ENCODE measurements at regions not wholly inside any gene's neighbourhood (a gene's known extent, or its start where the extent isn't known, plus 50 kb on each side); places are given as distances from the start of the nearest gene placed in this dataset.

- Histone ChIP-seq H3K27ac (no peak overlapping the region), H3K4me1 (no peaks in the 10 kb centered on the region), H3K27me3 (no peaks in the 10 kb centered on the region), H3K4me3 (replicated peaks in 1 of 3) (no peak overlapping the region), H3K36me3 (no peaks in the 10 kb centered on the region), H3K9me3 (no peaks in the 10 kb centered on the region)
- intact Hi-C loops (cut with DNase I), result no loop called here
- TF ChIP-seq POLR2A (IDR thresholded peaks at IDR 0.05), result no peak
- TF ChIP-seq CTCF (IDR thresholded peaks at IDR 0.05), result no peak
- 92 to 93% methylated on average over 8 of the region's 8 CpGs for WGBS, 2 donors
- no peak for DNase-seq
Observed at GRCh38 chr5:170445936-170446335, 56.8 kb upstream of the KCNMB1 start.

- DNase-seq, result no peak
- 69 to 83% methylated on average over 10 of the region's 10 CpGs for WGBS, 2 donors
- TF ChIP-seq CTCF (IDR thresholded peaks at IDR 0.05) (no peak), POLR2A (IDR thresholded peaks at IDR 0.05) (no peak)
Observed at GRCh38 chr5:170444969-170445505, 55.9 kb upstream of the KCNMB1 start.

GRCh38 chr5:170444181-170444580 lies 55.0 kb upstream of the KCNMB1 start:
- TF ChIP-seq CTCF (IDR thresholded peaks at IDR 0.05), result no peak
- TF ChIP-seq POLR2A (IDR thresholded peaks at IDR 0.05), result no peak
- Histone ChIP-seq H3K4me1 (no peaks in the 10 kb centered on the region), H3K9me3 (no peaks in the 10 kb centered on the region), H3K4me3 (replicated peaks in 1 of 3) (no peak overlapping the region), H3K36me3 (no peaks in the 10 kb centered on the region), H3K27ac (no peak overlapping the region), H3K27me3 (no peaks in the 10 kb centered on the region)
- intact Hi-C loops (cut with DNase I), result no loop called here
- 70 to 85% methylated on average over 6 to 7 of the region's 7 CpGs for WGBS, 2 donors
- DNase-seq, result no peak

More at GRCh38 chr5:170444969-170445505, 55.9 kb upstream of the KCNMB1 start:
- Histone ChIP-seq H3K27ac (no peak overlapping the region), H3K9me3 (no peaks in the 10 kb centered on the region), H3K4me3 (replicated peaks in 1 of 3) (no peak overlapping the region), H3K4me1 (no peaks in the 10 kb centered on the region), H3K36me3 (no peaks in the 10 kb centered on the region), H3K27me3 (no peaks in the 10 kb centered on the region)
- intact Hi-C loops (cut with DNase I), result no loop called here

GRCh38 chr5:170443624-170444023 lies 54.5 kb upstream of the KCNMB1 start:
- H3K4me1 ChIP-seq, result no peaks in the 10 kb centered on the region
- H3K9me3 ChIP-seq, result no peaks in the 10 kb centered on the region
- DNase-seq, result no peak
- H3K27me3 ChIP-seq, result no peaks in the 10 kb centered on the region
- TF ChIP-seq CTCF (IDR thresholded peaks at IDR 0.05), result no peak
- TF ChIP-seq POLR2A (IDR thresholded peaks at IDR 0.05), result no peak
- intact Hi-C loops (cut with DNase I), result no loop called here
- no peaks in the 10 kb centered on the region for H3K36me3 ChIP-seq
- no peak overlapping the region for H3K27ac ChIP-seq
- no peak overlapping the region for H3K4me3 ChIP-seq (replicated peaks in 1 of 3)
- WGBS, 2 donors, result 91 to 93% methylated on average over 2 of the region's 2 CpGs

- Histone ChIP-seq H3K4me1 (no peaks in the 10 kb centered on the region), H3K9me3 (no peaks in the 10 kb centered on the region), H3K27me3 (no peaks in the 10 kb centered on the region), H3K36me3 (no peaks in the 10 kb centered on the region), H3K4me3 (replicated peaks in 1 of 3) (no peak overlapping the region), H3K27ac (no peak overlapping the region)
- intact Hi-C loops (cut with DNase I), result no loop called here
- 64 to 73% methylated on average over 5 of the region's 5 CpGs for WGBS, 2 donors
- TF ChIP-seq POLR2A (IDR thresholded peaks at IDR 0.05) (no peak), CTCF (IDR thresholded peaks at IDR 0.05) (no peak)
- DNase-seq, result no peak
Observed at GRCh38 chr5:170442921-170443320, 53.8 kb upstream of the KCNMB1 start.

All from thyroid gland (tissue), 4 donors.